ENCODE measurements at regions not wholly inside any gene's neighbourhood (a gene's known extent, or its start where the extent isn't known, plus 50 kb on each side); places are given as distances from the start of the nearest gene placed in this dataset.

DNA sequence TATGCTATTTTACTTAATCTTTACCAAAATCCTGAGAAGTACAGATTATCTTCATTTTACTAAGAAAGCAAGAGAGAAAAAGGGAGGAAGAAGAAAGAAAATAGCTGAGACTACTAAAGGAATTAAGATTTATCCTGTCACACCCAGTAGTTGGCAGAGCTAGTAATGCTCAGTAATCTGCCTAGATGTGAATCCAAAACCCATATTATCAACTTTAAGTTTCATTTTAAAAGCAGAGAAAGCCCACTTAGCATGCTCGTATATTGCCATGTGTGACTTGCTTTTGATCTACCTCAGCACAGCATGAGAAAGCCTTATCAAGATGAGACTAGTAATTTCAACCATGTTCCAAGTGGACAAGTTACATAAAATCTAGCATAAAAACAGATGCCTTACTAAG is 451.5 kb downstream of the TENT5A start:
- TF ChIP-seq, protein P1, sequence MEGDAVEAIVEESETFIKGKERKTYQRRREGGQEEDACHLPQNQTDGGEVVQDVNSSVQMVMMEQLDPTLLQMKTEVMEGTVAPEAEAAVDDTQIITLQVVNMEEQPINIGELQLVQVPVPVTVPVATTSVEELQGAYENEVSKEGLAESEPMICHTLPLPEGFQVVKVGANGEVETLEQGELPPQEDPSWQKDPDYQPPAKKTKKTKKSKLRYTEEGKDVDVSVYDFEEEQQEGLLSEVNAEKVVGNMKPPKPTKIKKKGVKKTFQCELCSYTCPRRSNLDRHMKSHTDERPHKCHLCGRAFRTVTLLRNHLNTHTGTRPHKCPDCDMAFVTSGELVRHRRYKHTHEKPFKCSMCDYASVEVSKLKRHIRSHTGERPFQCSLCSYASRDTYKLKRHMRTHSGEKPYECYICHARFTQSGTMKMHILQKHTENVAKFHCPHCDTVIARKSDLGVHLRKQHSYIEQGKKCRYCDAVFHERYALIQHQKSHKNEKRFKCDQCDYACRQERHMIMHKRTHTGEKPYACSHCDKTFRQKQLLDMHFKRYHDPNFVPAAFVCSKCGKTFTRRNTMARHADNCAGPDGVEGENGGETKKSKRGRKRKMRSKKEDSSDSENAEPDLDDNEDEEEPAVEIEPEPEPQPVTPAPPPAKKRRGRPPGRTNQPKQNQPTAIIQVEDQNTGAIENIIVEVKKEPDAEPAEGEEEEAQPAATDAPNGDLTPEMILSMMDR (IDR thresholded peaks at IDR 0.05): no peak
- no peak for TF ChIP-seq POLR2A (IDR thresholded peaks at IDR 0.05)
